ENCODE measurements at regions not wholly inside any gene's neighbourhood (a gene's known extent, or its start where the extent isn't known, plus 50 kb on each side); places are given as distances from the start of the nearest gene placed in this dataset.

- Mint-ChIP-seq H3K27ac (no peak overlapping the region), H3K9me3 (no peaks in the 10 kb centered on the region), H3K36me3 (no peaks in the 10 kb centered on the region), H3K4me1 (no peaks in the 10 kb centered on the region), H3K4me3 (no peak overlapping the region), H3K27me3 (peaks cover 8% of the 10 kb centered on the region)
These were observed 174.5 kb upstream of the POU3F1 start for GRCh38 chr1:38221006-38221649.

- H3K27ac Mint-ChIP-seq: no peak overlapping the region
- H3K9me3 Mint-ChIP-seq: no peaks in the 10 kb centered on the region
- H3K36me3 Mint-ChIP-seq: no peaks in the 10 kb centered on the region
- H3K27me3 Mint-ChIP-seq: peaks cover 17% of the 10 kb centered on the region
- H3K4me3 Mint-ChIP-seq: no peak overlapping the region
- peaks cover 4% of the 10 kb centered on the region for H3K4me1 Mint-ChIP-seq
These were observed 170.7 kb upstream of the POU3F1 start for GRCh38 chr1:38217316-38217715.

DNA sequence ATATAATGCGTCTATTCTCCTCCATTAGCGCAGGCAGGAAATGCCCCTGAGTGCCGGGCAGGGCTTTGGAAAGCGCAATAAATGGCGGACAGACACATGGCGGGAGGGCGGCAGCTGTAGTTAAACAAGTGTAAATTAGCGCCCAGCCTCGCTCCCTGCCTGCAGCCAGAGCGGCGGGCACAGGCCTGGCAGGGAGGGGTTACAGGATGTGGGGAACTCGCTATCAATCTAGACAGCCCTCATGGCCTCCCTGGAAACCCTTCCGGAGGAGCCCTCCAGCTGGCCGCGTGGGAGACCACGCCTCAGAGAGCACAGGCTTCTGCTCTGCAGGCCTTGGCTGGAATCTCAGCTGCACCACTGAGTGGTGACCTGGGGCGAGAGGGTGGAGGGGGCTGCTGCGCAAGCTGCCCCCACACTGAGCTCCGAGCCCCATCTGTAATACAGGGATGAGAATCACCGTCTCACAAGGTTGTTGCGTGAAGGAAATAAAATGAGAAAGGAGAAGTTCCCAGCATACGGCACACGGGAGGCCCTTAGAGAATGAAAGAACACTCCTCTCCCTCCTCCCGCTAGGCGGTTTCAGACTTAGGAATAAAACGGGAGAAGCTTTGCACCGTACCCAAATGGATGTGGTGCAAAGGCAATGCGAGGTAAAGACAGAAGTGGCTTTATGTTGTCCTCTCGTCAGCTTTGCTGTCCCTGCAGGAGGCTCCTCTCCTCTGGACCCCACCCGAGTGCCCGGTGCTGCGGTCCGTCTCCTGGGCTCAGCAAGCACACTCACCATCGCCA, 167.2 kb upstream of the POU3F1 start:
- H3K36me3 Mint-ChIP-seq: no peaks in the 10 kb centered on the region
- peaks cover 4% of the 10 kb centered on the region for H3K4me1 Mint-ChIP-seq
- H3K9me3 Mint-ChIP-seq: no peaks in the 10 kb centered on the region
- no peak overlapping the region for H3K4me3 Mint-ChIP-seq
- H3K27ac Mint-ChIP-seq: no peak overlapping the region
- H3K27me3 Mint-ChIP-seq: peaks cover 13% of the 10 kb centered on the region

DNA sequence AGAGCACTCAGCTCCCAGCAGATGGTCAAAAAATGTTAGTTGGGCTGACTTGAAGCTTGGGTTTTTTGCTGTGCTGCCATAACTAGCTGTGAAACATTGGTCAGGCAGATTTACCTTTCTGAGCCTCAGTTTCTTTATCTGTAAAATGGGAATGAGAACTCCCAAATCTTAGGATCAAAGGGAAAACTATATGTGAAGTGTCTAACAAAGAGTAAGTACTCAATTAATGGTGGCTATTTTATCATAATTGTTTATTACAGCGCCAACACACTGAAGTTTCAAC, 164.2 kb upstream of the POU3F1 start:
- H3K27ac Mint-ChIP-seq: no peak overlapping the region
- H3K27me3 Mint-ChIP-seq: peaks cover 12% of the 10 kb centered on the region
- H3K4me3 Mint-ChIP-seq: no peak overlapping the region
- peaks cover 4% of the 10 kb centered on the region for H3K4me1 Mint-ChIP-seq
- H3K36me3 Mint-ChIP-seq: no peaks in the 10 kb centered on the region
- no peaks in the 10 kb centered on the region for H3K9me3 Mint-ChIP-seq

DNA sequence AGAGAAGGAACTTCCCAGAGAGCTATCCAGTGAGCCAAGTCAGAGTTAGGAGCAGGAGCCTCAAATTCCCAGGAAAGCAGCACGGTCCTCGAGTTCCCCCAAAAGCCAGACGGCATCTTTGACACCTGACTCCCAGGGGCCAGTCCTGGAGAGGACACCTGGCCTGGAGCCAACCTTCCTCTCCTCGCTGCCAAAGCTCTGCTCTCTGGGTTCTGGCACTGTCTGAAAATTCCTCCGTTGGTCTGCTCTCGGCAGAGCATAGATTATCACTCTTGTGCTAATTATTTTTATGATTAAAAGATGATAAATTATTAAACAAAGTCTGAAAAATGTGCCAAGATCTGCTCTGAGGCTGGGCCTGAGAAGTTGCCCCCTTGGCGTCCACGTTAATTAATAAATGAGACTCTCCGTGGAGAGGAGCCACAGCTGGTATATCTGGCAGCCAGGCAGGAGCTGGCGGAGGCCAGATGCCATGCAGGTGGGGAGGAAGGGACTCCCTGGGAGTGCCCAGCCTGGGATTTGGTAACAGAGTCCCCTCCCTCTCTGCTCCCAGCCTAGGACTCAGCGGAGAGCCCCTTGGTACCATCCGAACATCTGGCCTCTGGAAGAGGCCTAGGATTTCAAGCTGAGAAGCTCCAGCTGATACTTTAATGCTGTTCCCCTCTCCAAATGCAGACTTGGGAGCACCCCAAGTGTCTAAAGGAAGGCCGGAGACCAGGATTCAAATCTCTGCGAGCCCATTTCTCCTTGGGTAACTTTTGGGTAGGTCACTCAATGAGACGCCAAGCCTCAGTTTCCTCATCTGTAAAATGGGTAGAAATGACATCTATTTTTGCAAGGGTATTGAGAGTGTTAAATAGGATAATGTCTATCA, 163.7 kb upstream of the POU3F1 start:
- Mint-ChIP-seq H3K27ac (no peak overlapping the region), H3K4me3 (no peak overlapping the region), H3K9me3 (no peaks in the 10 kb centered on the region), H3K36me3 (no peaks in the 10 kb centered on the region), H3K27me3 (peaks cover 12% of the 10 kb centered on the region), H3K4me1 (peaks cover 4% of the 10 kb centered on the region)

GRCh38 chr1:38208716-38209632, 162.4 kb upstream of the POU3F1 start:
- H3K4me3 Mint-ChIP-seq: no peak overlapping the region
- peaks cover 4% of the 10 kb centered on the region for H3K4me1 Mint-ChIP-seq
- H3K9me3 Mint-ChIP-seq: no peaks in the 10 kb centered on the region
- H3K36me3 Mint-ChIP-seq: no peaks in the 10 kb centered on the region
- peaks cover 7% of the 10 kb centered on the region for H3K27me3 Mint-ChIP-seq
- H3K27ac Mint-ChIP-seq: no peak overlapping the region

- Mint-ChIP-seq H3K27ac (no peak overlapping the region), H3K36me3 (no peaks in the 10 kb centered on the region), H3K27me3 (peaks cover 3% of the 10 kb centered on the region), H3K9me3 (no peaks in the 10 kb centered on the region), H3K4me3 (no peak overlapping the region), H3K4me1 (no peaks in the 10 kb centered on the region)
These were observed 161.3 kb upstream of the POU3F1 start for GRCh38 chr1:38207906-38208305.

- Mint-ChIP-seq H3K27ac (no peak overlapping the region), H3K27me3 (peaks cover 2% of the 10 kb centered on the region), H3K36me3 (no peaks in the 10 kb centered on the region), H3K4me3 (no peak overlapping the region), H3K9me3 (no peaks in the 10 kb centered on the region), H3K4me1 (no peaks in the 10 kb centered on the region)
These were observed 160.7 kb upstream of the POU3F1 start for GRCh38 chr1:38207275-38207674.

DNA sequence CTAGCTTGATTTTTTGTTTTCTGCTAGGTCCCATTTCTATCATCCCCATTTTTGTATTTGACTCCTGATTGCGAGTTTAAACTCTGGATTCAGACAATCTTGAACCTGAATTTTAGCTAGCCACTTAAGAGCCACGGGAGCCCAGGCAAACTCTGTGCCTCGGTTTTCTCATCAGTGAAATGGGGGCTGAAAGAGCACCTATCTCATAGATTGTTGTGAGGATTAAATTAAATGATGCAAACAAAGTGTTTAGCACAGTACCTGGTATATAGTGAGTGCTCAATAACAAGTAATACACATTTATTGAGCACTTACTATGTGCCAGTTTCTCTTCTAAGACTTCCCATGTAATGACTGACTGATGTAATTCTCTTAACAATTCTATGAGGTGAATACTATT, 158.1 kb upstream of the POU3F1 start:
- no peaks in the 10 kb centered on the region for H3K4me1 Mint-ChIP-seq

GRCh38 chr1:38203441-38203840, 156.8 kb upstream of the POU3F1 start:
- Mint-ChIP-seq H3K4me3 (no peak overlapping the region), H3K27ac (no peak overlapping the region), H3K36me3 (no peaks in the 10 kb centered on the region), H3K27me3 (peaks cover 2% of the 10 kb centered on the region), H3K4me1 (no peaks in the 10 kb centered on the region), H3K9me3 (no peaks in the 10 kb centered on the region)

More for the DNA sequence above, 158.1 kb upstream of the POU3F1 start:
- Mint-ChIP-seq H3K27ac (no peak overlapping the region), H3K36me3 (no peaks in the 10 kb centered on the region), H3K4me3 (no peak overlapping the region), H3K27me3 (peaks cover 2% of the 10 kb centered on the region), H3K9me3 (no peaks in the 10 kb centered on the region)

GRCh38 chr1:38201431-38201830, 154.8 kb upstream of the POU3F1 start:
- Mint-ChIP-seq H3K36me3 (no peaks in the 10 kb centered on the region), H3K27me3 (peaks cover 2% of the 10 kb centered on the region), H3K9me3 (no peaks in the 10 kb centered on the region), H3K4me1 (no peaks in the 10 kb centered on the region), H3K27ac (no peak overlapping the region), H3K4me3 (no peak overlapping the region)

DNA sequence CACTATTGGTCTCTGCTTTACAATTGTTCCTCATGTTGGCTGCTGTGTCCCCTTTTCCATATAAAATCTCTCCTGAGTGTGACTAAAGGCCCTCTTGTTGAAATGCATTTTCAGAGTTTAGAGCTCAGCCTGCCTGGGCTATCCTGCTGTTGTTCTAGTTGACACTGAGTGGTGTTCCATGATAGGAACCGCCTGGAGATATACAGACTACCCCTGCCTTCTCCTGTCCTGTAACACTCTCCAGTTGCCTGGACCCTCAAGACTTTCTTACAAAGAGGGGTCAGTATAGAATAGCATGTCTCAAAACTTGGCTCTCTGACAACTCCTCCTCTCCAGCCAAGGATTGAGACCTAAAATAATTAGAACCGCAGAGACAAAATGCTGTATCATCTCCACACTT, 152.0 kb upstream of the POU3F1 start:
- Mint-ChIP-seq H3K27ac (no peak overlapping the region), H3K4me1 (no peaks in the 10 kb centered on the region)

DNA sequence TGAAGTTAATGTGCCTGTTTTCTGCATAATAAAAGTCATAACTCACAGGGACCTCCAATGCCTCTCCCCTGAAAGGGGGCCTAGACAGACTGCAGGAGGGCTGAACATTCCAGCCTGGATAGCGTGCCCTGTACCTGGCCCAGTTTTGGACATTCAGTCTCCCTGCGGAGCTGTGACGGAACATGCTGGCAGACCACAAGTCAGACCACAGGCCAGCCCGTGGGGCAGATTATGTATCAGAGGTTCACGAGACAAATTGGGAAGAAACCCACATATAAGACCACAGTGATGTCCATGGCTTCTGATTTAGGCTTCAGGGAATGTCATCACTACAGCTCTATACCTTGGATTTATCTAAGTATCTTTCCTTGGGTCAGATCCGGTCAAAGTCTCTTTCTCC, 151.5 kb upstream of the POU3F1 start:
- Mint-ChIP-seq H3K27me3 (peaks cover 2% of the 10 kb centered on the region), H3K36me3 (no peaks in the 10 kb centered on the region), H3K4me1 (no peaks in the 10 kb centered on the region), H3K9me3 (no peaks in the 10 kb centered on the region), H3K27ac (no peak overlapping the region), H3K4me3 (no peak overlapping the region)

More for the DNA sequence above, 152.0 kb upstream of the POU3F1 start:
- no peak overlapping the region for H3K4me3 Mint-ChIP-seq
- peaks cover 2% of the 10 kb centered on the region for H3K27me3 Mint-ChIP-seq
- no peaks in the 10 kb centered on the region for H3K36me3 Mint-ChIP-seq
- no peaks in the 10 kb centered on the region for H3K9me3 Mint-ChIP-seq

GRCh38 chr1:38197312-38198061, 150.9 kb upstream of the POU3F1 start:
- Mint-ChIP-seq H3K4me3 (no peak overlapping the region), H3K27ac (no peak overlapping the region), H3K9me3 (no peaks in the 10 kb centered on the region), H3K27me3 (peaks cover 2% of the 10 kb centered on the region), H3K4me1 (no peaks in the 10 kb centered on the region), H3K36me3 (no peaks in the 10 kb centered on the region)

DNA sequence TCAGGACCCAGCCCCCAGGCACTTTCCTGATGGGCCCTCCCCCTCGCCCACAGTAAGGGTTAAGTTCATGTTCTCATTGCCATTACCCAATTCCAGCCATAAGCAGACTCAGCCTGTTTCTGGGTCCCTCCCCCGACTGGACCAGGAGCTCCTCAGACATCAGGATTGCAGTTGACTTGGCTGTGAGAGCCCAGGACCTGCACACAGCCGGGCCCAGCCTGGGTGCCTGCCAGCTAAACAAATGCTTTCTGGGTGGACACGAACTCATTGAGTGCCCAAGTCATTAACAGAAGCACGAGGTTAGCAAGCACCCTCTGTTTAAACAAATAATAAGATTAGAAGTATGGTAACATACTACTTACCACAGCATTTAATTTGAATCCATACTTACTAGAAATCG, 147.9 kb upstream of the POU3F1 start:
- Mint-ChIP-seq H3K27me3 (peaks cover 6% of the 10 kb centered on the region), H3K27ac (no peak overlapping the region), H3K9me3 (no peaks in the 10 kb centered on the region), H3K4me1 (no peaks in the 10 kb centered on the region), H3K36me3 (no peaks in the 10 kb centered on the region), H3K4me3 (no peak overlapping the region)

Data from activated naive CD4-positive, alpha-beta T cell treated with anti-CD3 and anti-CD28 coated beads, Interleukin-2, amount 50 U/mL, for 24 hours (primary cell).